Retinal pigment epithelial cell (primary cell): ENCODE measurements at regions not wholly inside any gene's neighbourhood (a gene's known extent, or its start where the extent isn't known, plus 50 kb on each side); places are given as distances from the start of the nearest gene placed in this dataset.

Source experiments
- DNase-seq: peaks from one replicate; pipeline ENCODE4 v3.0.0-alpha.2; 2010; ENCODE audit warnings: low read depth
- H3K4me3 ChIP-seq: 2 replicates; pipeline ENCODE4 v1.5.1; 2011; ENCODE audit warnings: mild to moderate bottlenecking, low read length, control low read depth, moderate library complexity
- CTCF ChIP-seq: conservative IDR thresholded peaks from 2 replicates; pipeline ENCODE4 v1.5.1; 2011; ENCODE audit warnings: low read depth, low read length, control low read depth, inconsistent platforms

GRCh38 chr3:72231439-72232196 is 446.7 kb upstream of the PROK2 start:
- H3K4me3 ChIP-seq, result no peak overlapping the region
- DNase-seq, result no peak
- TF ChIP-seq CTCF, result no peak

GRCh38 chr3:72230774-72231379 is 445.9 kb upstream of the PROK2 start:
- H3K4me3 ChIP-seq, result no peak overlapping the region
- TF ChIP-seq CTCF, result no peak
- DNase-seq, result no peak

DNA sequence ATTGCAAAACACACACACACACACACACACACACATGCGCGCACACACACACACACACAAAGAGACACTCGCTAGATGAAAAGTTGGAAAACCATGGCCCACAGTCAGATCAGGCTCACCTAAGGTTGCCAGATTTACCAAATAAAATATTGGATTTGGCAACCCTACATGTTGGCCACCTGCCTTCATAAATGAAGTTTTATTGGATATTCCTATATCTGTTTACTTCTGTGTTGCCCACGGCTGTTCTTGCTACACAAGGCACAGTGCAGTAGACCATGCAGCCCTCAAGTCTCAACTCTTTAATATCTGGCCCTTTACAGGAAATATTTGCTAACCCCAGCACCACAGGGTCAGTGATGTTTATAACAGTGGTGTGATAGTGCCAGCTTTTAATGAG is 445.0 kb upstream of the PROK2 start:
- H3K4me3 ChIP-seq, result no peak overlapping the region
- TF ChIP-seq CTCF, result no peak
- DNase-seq, result no peak

- no peak for DNase-seq
- H3K4me3 ChIP-seq, result no peak overlapping the region
- TF ChIP-seq CTCF, result no peak
Measured at GRCh38 chr3:72227486-72228070, 442.6 kb upstream of the PROK2 start.

- H3K4me3 ChIP-seq, result no peak overlapping the region
- DNase-seq, result no peak
- no peak for TF ChIP-seq CTCF
Measured at GRCh38 chr3:72224804-72225509, 440.0 kb upstream of the PROK2 start.

- no peak for DNase-seq
- TF ChIP-seq CTCF, result no peak
- no peak overlapping the region for H3K4me3 ChIP-seq
Measured at GRCh38 chr3:72223628-72224027, 438.7 kb upstream of the PROK2 start.
